HEK293T (cell line): ENCODE measurements at regions not wholly inside any gene's neighbourhood (a gene's known extent, or its start where the extent isn't known, plus 50 kb on each side); places are given as distances from the start of the nearest gene placed in this dataset.

ENCODE experiments used
- CTCF ChIA-PET: fragments of 350-600 bp; formaldehyde crosslinking; extraction: SDS; loops from one replicate; lab custom pipeline; 2021; ENCODE audit warnings: antibody characterized with exemption, inconsistent platforms; lab: Yijun Ruan, JAX
- POLR2A ChIA-PET: fragments of 350-600 bp; formaldehyde crosslinking; extraction: SDS; loops from one replicate; lab custom pipeline; 2020; ENCODE audit warnings: antibody characterized with exemption, inconsistent platforms; lab: Yijun Ruan, JAX
- DNase-seq: peaks from one replicate; pipeline ENCODE4 v3.0.0; 2012; ENCODE audit warnings: mixed read lengths; ENCODE audit errors: extremely low spot score
- ARNT ChIP-seq: fragments of 450-650 bp; IDR thresholded peaks from 2 replicates; pipeline ENCODE4 v1.6.1; 2017; ENCODE audit warnings: mild to moderate bottlenecking
- BHLHE40 ChIP-seq: fragments of 450-650 bp; IDR thresholded peaks from 2 replicates; pipeline ENCODE4 v1.6.1; 2016; ENCODE audit warnings: mild to moderate bottlenecking, moderate library complexity, borderline replicate concordance
- CTBP1 ChIP-seq: fragments of 450-650 bp; IDR thresholded peaks from 2 replicates; pipeline ENCODE4 v1.6.1; 2016; ENCODE audit warnings: borderline replicate concordance
- ELF4 ChIP-seq: fragments of 450-650 bp; IDR thresholded peaks from 2 replicates; pipeline ENCODE4 v1.6.1; 2017; ENCODE audit warnings: antibody characterized with exemption
- FOXA1 ChIP-seq: fragments of 450-650 bp; IDR thresholded peaks from 2 replicates; pipeline ENCODE4 v1.6.1; 2016; ENCODE audit warnings: mild to moderate bottlenecking
- FOXK2 ChIP-seq: fragments of 450-650 bp; IDR thresholded peaks from 2 replicates; pipeline ENCODE4 v1.6.1; 2016; ENCODE audit warnings: mild to moderate bottlenecking
- FOXM1 ChIP-seq: fragments of 450-650 bp; IDR thresholded peaks from 2 replicates; pipeline ENCODE4 v1.6.1; 2017; ENCODE audit warnings: mild to moderate bottlenecking, borderline replicate concordance
- HDGF ChIP-seq: fragments of 450-650 bp; IDR thresholded peaks from 2 replicates; pipeline ENCODE4 v1.6.1; 2017; ENCODE audit warnings: antibody characterized with exemption, borderline replicate concordance
- L3MBTL2 ChIP-seq: fragments of 450-650 bp; conservative IDR thresholded peaks from 2 replicates; pipeline ENCODE4 v1.6.1; 2016; ENCODE audit warnings: mild to moderate bottlenecking
- LEF1 ChIP-seq: fragments of 450-650 bp; IDR thresholded peaks from 2 replicates; pipeline ENCODE4 v1.6.1; 2017; ENCODE audit warnings: mild to moderate bottlenecking, borderline replicate concordance
- NFRKB ChIP-seq: fragments of 450-650 bp; IDR thresholded peaks from 2 replicates; pipeline ENCODE4 v1.6.1; 2016; ENCODE audit warnings: mild to moderate bottlenecking, moderate library complexity
- SP1 ChIP-seq: fragments of 450-650 bp; IDR thresholded peaks from 2 replicates; pipeline ENCODE4 v1.6.1; 2017
- SUZ12 ChIP-seq: fragments of 450-650 bp; IDR thresholded peaks from 2 replicates; pipeline ENCODE4 v1.6.1; 2016; ENCODE audit warnings: mild to moderate bottlenecking
- TARDBP ChIP-seq: fragments of 450-650 bp; IDR thresholded peaks from 2 replicates; pipeline ENCODE4 v1.6.1; 2016
- ZNF384 ChIP-seq: fragments of 450-650 bp; IDR thresholded peaks from 2 replicates; pipeline ENCODE4 v1.6.1; 2016
- TF ChIP-seq, protein P1 (sequence below): fragments of 450-650 bp; IDR thresholded peaks from 2 replicates; pipeline ENCODE4 v1.6.1; 2016

DNA sequence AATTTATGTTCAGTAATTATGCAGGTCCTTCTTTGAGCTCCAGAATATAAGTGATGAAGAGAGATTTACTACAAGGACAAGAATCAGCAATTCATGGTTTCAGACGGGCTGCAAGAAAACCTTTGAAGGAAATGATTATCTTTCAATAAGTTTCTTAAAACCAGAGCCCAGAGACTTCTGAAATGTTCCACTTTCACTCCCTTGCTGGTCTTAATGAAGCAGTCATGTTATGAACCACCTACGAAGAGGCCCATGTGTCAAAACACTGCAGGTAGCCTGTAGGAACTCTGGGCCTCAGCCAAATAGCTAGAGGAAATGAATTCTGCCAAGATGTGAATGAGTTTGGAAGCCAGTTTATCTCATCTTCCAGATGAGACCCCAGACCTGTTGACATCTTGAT, 505.9 kb upstream of the MEF2C start:
- POLR2A ChIA-PET, result no interaction called here
- no peak for TF ChIP-seq LEF1
- no peak for TF ChIP-seq FOXA1
- no peak for TF ChIP-seq ZNF384
- no peak for TF ChIP-seq CTBP1
- TF ChIP-seq L3MBTL2, result no peak
- no peak for TF ChIP-seq BHLHE40
- no peak for TF ChIP-seq ELF4
- TF ChIP-seq NFRKB, result no peak
- TF ChIP-seq SP1, result no peak
- TF ChIP-seq, protein P1, sequence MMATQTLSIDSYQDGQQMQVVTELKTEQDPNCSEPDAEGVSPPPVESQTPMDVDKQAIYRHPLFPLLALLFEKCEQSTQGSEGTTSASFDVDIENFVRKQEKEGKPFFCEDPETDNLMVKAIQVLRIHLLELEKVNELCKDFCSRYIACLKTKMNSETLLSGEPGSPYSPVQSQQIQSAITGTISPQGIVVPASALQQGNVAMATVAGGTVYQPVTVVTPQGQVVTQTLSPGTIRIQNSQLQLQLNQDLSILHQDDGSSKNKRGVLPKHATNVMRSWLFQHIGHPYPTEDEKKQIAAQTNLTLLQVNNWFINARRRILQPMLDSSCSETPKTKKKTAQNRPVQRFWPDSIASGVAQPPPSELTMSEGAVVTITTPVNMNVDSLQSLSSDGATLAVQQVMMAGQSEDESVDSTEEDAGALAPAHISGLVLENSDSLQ, result no peak
- TF ChIP-seq FOXM1, result no peak
- no peak for TF ChIP-seq FOXK2
- TF ChIP-seq TARDBP, result no peak
- no peak for TF ChIP-seq HDGF
- DNase-seq, result no peak
- CTCF ChIA-PET, result interaction anchor here (0.6 kb wide), 1 partner anchor 139 kb away, joined by 4 read pairs; no protein-coding TSS in a partner anchor

DNA sequence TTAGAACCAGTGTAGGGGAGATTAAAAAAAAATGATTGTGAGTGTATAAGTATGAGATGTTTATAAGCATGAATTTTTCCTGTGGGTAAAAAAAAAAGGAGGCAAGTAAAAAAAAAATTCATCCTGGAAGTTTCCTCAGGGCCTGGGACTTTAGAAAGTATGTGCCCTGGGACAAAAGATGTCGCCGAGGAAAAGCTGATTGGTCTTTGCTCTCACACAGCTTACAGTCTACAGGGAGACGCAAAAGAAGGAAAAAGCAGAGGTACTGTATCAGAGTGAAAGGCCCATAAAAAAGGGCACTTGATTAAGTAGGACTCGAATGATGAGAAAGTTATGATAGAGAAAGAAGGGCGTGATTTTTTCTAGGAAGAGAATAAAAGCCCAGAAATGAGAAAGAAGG, 501.4 kb upstream of the MEF2C start:
- CTCF ChIA-PET, result no interaction called here
- no peak for DNase-seq
- POLR2A ChIA-PET, result no interaction called here
- TF ChIP-seq FOXA1 (no peak), FOXM1 (no peak), SP1 (no peak), ZNF384 (no peak), FOXK2 (no peak), BHLHE40 (no peak), ARNT (no peak), ELF4 (no peak), SUZ12 (no peak), NFRKB (no peak), TARDBP (no peak), L3MBTL2 (no peak), LEF1 (no peak), CTBP1 (no peak), HDGF (no peak)
- TF ChIP-seq, protein P1, result no peak

DNA sequence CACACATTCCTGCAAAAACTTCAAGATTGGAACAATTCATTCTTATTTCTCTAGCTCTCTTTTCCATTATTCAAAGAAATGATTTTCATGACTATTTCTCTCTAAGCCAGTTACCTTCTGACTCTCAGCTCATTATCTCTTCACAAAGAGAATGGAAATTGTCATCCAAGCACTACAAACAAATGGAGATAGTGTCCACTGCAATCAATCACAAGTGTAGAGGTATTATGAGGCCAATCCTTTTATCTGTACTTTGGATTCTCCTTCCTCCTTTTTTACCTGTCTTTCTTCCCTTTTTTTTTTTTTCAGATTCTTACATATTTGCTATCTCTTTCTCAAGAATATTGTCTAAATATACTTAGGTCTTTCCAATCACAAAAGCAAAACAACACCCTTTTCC, 497.7 kb upstream of the MEF2C start:
- TF ChIP-seq ARNT (no peak), ELF4 (no peak), SUZ12 (no peak), FOXK2 (no peak), LEF1 (no peak), SP1 (no peak)
- TF ChIP-seq, protein P1, result no peak
- POLR2A ChIA-PET, result no interaction called here
- no peak for DNase-seq
- CTCF ChIA-PET, result no interaction called here

DNA sequence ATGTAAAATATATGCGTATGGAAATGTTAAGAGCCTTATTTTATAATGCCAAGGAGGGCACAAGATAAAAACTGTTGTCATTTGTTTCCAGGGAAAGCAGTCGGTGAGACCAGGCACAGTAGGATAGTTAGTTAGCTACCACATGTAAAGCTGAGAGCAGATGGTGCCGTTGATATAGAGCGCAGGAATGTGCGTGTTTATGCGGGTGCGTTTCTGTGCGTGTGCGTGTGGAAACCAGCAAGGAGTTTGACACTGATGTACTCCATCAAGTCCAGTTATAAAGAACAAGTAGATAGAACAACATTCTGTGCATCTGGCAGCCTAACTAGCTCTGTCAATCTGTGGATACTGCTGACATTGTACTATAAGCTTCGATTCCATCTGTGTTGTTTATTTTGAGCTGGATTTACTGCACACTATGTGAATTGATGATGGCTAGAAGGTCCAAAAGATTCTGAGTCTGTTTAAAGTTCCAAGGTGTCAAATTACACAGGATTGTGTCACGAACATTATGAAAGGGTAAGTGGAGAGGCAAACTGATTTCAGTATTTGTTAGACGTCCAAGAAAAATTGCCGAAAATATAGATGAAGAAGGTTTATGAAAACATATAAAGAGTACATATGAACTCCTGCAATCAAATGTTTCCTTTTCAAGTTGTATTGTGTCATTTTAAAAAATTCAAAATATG, 494.9 kb upstream of the MEF2C start:
- CTCF ChIA-PET, result no interaction called here
- no peak for TF ChIP-seq CTBP1
- TF ChIP-seq BHLHE40, result no peak
- TF ChIP-seq ARNT, result no peak
- TF ChIP-seq LEF1, result no peak
- no peak for TF ChIP-seq FOXA1
- TF ChIP-seq FOXK2, result no peak
- TF ChIP-seq, protein P1, result no peak
- no peak for TF ChIP-seq L3MBTL2
- no peak for TF ChIP-seq ELF4
- TF ChIP-seq ZNF384, result no peak
- POLR2A ChIA-PET, result no interaction called here
- DNase-seq, result peak; percentile 9

DNA sequence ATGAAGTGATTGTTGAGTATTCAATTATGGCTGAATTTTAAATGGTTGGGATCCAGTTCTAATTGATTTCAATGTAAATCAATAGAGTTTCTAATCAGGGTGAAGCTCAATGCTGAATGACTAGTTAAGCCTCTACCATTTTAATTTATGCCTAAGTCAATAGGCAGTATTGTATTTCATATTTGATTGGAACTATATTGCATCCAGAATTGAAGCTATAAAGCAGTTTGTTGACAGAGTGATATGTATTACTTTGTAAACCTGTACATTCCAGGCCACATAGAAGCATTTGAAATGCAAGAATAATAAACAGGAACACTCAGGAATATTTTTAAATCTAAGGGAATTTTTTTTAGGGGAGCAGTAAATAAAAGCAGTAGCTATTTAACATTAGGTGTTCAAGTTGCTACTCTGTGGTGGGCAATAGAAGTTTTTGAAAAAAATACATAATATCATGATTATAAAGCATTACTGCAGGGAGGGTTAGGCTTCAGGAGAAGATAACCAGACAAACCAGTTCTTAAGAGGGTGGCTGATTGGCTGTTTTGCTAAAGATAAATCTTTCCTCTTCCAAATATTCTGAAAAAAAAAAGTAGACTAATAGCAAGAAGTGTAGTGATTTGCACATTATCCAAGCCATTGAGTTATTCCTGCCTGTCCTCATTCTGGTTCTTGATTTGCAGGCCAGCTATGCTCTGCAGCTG, 492.0 kb upstream of the MEF2C start:
- TF ChIP-seq FOXA1 (no peak), ELF4 (no peak), NFRKB (no peak), FOXK2 (no peak), FOXM1 (no peak), ZNF384 (no peak), HDGF (no peak), LEF1 (no peak), TARDBP (no peak), L3MBTL2 (no peak), CTBP1 (no peak), SP1 (no peak), BHLHE40 (no peak), SUZ12 (no peak), ARNT (no peak)
- TF ChIP-seq, protein P1, result no peak
- ChIA-PET CTCF (interaction anchor here (0.5 kb wide), 1 partner anchor 400 kb away, joined by 3 read pairs; no protein-coding TSS in a partner anchor), POLR2A (no interaction called here)
- DNase-seq, result no peak
